Left cardiac atrium (tissue), 4 donors: ENCODE measurements at regions not wholly inside any gene's neighbourhood (a gene's known extent, or its start where the extent isn't known, plus 50 kb on each side); places are given as distances from the start of the nearest gene placed in this dataset.
"Not testable (repeated sequence)": the region's sequence is repeated elsewhere in the genome, so short reads cannot be mapped to it uniquely, and the experiment has no call there.

ENCODE experiments used
- ATAC-seq, 2 donors: fragments of 200-7000 bp; cut with Tn5 transposase; one replicate each; pipeline ENCODE4 v1.9.1; 2020; ENCODE audit warnings: mild to moderate bottlenecking in 2 of 2, moderate library complexity in 2 of 2
- DNase-seq: peaks from one replicate; pipeline ENCODE4 v3.0.0-alpha.2; 2020
- intact Hi-C, 2 donors: fragments of 100-400 bp; cut with DNase I; formaldehyde crosslinking; loops; one replicate each; pipeline versions ENCODE4 v1.14.1 to v1.15.1; 2022 to 2023
- donor health status: DM: no; HTN: yes; CAD: no.
- donor health status: DM: no; HTN: yes; CAD: no; lungs with severe emphysema.
- donor health status: DM: yes; HTN: yes; CAD: no.
- donor health status: Dilated cardiomyopathy.

GRCh38 chr13:94829185-94829836, 117.0 kb upstream of the SOX21 start:
- intact Hi-C loops, result no loop called here
- no peak for DNase-seq
- ATAC-seq, result no peak

GRCh38 chr13:94827566-94827965, 115.2 kb upstream of the SOX21 start:
- intact Hi-C loops, result no loop called here
- no peak for DNase-seq
- ATAC-seq, result no peak

GRCh38 chr13:94825507-94825906, 113.2 kb upstream of the SOX21 start:
- intact Hi-C loops, result no loop called here
- peak; percentile 32 for DNase-seq
- ATAC-seq, result peak; percentile 50 to 54

DNA sequence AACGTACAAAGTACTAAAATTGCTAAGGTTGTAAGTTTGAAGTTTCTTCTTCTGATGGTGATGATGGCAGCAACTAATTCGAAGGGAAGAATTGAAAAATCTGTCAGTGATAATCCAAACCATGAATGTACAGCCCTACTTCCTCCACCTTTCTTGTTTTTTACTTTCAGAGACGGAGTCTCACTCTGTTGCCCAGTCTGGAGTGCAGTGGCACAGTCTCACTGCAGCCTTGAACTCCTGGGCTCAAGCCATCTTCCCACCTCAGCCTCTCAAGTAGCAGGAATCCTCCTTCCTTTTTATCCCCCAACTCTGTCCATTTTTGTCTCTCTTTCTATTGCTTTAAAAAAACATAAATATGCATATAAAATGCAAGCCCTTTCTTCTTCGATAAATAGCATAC, 112.3 kb upstream of the SOX21 start:
- no peak for ATAC-seq
- DNase-seq, result no peak
- intact Hi-C loops, result no loop called here

GRCh38 chr13:94822356-94822755, 110.0 kb upstream of the SOX21 start:
- DNase-seq (no peak), ATAC-seq (no peak)
- intact Hi-C loops, result no loop called here

- DNase-seq (no peak), ATAC-seq (no peak)
- intact Hi-C loops, result no loop called here
Measured at GRCh38 chr13:94816256-94816655, 103.9 kb upstream of the SOX21 start.

DNA sequence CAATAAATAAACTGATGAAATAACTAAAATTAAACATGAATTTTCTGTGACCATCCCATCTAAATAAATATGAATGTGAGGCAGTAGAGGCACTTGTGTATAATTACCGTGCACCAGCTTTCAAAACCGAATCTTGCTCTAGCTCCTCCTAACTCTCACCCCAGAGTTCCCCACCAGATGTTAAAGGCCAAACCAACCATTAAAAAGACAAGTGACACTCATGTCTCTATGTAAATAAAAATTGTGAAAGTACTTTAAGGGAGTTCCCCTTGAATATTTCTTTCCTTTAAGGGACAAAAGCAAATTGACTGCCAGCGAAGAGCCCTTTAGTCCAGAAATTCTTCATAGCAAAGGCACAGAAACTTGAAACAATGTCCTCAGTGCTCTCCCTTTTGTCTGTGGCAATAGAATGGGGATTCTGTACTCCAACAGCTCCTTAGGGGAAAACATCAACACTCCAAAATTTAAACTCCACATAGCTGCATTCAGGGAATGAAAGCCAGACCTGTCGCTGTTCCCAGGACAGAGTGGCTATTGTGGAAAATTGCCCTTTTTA, 101.7 kb upstream of the SOX21 start:
- no peak for DNase-seq
- ATAC-seq, result no peak
- intact Hi-C loops, result no loop called here

- DNase-seq (no peak), ATAC-seq (no peak)
- intact Hi-C loops, result no loop called here
Measured at GRCh38 chr13:94811753-94812152, 99.4 kb upstream of the SOX21 start.

GRCh38 chr13:94800423-94800822, 88.1 kb upstream of the SOX21 start:
- ATAC-seq, result no peak
- DNase-seq, result no peak
- intact Hi-C loops, result no loop called here

- ATAC-seq, result peak in 1 of 2 donors; percentile 38
- DNase-seq, result no peak
Measured at GRCh38 chr13:94799299-94799698, 87.0 kb upstream of the SOX21 start.

DNA sequence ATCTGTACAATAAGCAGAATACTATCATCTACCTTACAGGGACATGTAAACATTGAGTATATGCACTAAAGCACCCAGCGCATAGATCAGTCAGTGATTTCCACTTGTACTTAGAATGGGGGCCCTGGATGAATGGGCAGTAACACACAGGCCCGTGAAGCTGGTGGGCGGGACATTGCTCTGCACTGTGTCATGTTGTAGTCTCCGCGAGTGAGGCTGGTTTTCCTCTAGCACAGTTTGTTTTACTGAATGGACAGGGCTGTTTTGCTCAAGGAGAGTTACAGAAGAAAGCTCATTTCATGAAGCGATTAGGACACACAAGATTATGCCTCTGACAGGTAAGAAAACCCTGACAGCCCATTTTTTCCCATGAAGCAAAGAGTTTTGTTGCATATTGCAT, 86.4 kb upstream of the SOX21 start:
- DNase-seq, result no peak
- no peak for ATAC-seq
- intact Hi-C loops, result no loop called here

More at GRCh38 chr13:94799299-94799698, 87.0 kb upstream of the SOX21 start:
- intact Hi-C loops, result no loop called here

DNA sequence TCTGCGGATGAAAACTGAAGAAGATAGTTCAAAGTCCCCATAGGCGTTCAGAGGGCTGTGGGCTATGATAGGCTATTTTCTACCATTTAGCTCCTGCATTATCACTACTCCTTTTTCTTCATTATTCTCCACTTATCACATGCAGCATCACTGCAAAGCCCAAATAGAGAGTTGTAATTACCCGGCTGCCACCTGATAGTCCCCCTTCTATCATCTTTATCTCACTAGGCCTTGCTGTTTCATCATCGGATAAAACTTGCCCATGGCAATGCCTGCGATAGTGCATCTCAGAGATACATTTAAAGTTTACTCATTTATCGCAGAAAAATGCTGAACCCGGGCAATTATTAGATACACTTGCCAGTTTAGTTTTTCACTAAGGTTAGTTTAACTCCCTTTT, 82.9 kb upstream of the SOX21 start:
- ATAC-seq (no peak), DNase-seq (no peak)
- intact Hi-C loops, result no loop called here

DNA sequence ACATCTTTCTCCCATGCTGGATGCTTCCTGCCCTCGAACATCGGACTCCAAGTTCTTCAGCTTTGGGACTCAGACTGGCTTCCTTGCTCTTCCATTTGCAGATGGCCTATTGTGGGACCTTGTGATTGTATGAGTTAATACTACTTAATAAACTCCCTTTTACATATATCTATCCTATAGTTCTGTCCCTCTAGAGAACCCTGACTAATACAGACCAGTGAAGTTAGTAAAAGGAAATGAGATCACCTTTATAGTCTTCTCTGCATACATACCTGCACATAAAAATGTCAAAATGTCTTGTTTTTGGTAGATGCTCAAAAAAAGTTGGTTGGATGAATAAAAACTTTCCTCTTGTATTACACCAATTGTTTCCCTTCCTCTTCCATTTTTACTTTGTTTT, 73.9 kb upstream of the SOX21 start:
- intact Hi-C loops, ATAC-seq, DNase-seq: not testable (repeated sequence)

DNA sequence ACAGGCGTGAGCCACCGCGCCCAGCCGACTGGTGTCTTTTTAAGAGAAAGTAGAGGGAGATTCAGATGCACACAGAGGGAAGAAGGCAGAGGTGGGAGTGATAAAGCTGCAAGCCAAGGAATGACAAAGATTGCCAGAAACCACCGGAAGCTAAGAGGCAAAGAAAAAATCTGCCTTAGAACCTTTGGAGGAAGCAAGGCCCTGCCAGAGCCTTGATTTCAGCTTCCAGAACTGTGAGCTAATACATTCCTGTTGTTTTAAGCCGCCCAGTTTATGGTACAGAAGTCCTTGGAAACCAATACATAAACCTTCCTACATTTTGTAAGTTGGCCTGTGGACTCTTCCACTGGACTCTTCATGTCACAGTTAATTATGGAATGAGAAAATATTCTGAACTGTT, 71.7 kb upstream of the SOX21 start:
- ATAC-seq, result peak in 1 of 2 donors; percentile 43
- intact Hi-C loops, result no loop called here
- DNase-seq, result no peak

- intact Hi-C loops, result no loop called here
- no peak for ATAC-seq
- no peak for DNase-seq
Measured at GRCh38 chr13:94783489-94783888, 71.1 kb upstream of the SOX21 start.

GRCh38 chr13:94780421-94780820, 68.1 kb upstream of the SOX21 start:
- intact Hi-C loops, result no loop called here
- no peak for DNase-seq
- no peak for ATAC-seq

DNA sequence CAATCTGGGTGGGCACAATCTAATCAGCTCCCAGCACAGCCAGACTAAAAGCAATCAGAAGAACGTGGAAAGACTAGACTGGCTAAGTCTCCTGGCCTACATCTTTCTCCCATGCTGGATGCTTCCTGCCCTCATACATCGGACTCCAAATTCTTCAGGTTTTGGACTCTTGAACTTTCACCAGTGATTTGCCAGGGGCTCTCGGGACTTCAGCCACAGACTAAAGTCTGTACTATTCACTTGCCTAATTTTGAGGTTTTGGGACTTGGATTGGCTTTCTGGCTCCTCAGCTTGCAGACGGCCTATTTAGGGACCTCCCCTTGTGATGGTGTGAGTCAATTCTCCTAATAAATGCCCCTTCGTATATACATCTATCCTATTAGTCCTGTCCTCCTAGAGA, 66.6 kb upstream of the SOX21 start:
- intact Hi-C loops, result no loop called here
- no peak for DNase-seq
- no peak for ATAC-seq

DNA sequence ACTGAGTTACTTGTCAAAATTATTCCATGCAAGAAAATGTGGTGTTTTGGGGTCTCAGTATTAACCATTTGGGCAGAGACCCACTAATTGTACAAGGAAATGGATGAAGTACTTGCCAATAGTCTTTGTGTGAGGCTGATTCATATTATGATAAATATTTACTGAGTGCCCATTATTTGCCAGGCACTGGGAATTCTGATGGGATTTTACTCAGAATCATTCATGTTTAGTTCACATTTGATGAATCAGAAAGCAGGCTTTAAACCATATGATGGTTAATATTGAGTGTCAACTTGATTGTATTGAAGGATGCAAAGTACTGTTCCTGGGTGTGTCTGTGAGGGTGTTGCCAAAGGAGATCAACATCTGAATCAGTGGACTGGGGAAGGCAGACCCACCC, 66.2 kb upstream of the SOX21 start:
- ATAC-seq (no peak), DNase-seq (no peak)
- intact Hi-C loops, result no loop called here

DNA sequence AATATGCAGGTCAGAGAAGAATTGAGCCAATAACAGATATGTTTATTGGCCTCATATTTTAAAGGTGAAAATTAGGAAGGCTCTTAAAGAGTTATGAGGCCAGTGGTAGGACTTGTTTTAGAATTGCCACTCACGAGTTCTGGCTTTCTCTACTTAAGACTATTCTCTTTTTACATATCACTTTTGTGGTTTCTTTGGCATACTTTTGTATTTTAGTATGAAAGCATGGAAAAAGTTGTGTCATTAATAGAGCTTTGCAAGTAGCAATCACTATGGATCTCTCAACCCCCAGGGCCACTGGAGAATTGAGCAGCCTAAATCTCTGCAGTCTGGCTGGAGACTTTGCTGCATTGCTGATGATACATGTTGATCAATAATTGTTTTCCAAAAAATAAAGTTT, 64.6 kb upstream of the SOX21 start:
- intact Hi-C loops, result no loop called here
- ATAC-seq (no peak), DNase-seq (no peak)

DNA sequence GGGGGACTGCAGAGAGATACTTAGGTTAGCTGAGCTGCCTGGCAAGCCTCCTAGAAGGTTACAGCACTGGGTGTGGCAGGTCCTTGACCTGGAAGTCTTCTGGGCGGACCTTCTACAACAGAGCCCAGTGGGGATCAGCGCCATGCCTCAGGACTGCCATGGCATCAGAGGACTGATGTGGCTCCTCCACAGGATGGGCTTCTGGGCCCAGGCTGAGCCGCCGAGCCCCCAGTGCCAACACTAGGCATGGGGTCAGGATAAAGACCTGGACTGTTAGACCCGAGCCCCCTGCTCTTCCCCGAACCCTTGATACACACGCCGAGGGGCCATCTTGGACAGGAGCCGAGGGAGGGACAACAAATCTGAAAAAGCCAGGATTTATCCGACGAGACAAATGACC, 64.0 kb upstream of the SOX21 start:
- no peak for DNase-seq
- intact Hi-C loops, result no loop called here
- no peak for ATAC-seq

GRCh38 chr13:94765814-94766213, 53.5 kb upstream of the SOX21 start:
- no peak for DNase-seq
- no peak for ATAC-seq
- intact Hi-C loops, result no loop called here
